Right lobe of liver (tissue), 6 donors: ENCODE measurements at regions not wholly inside any gene's neighbourhood (a gene's known extent, or its start where the extent isn't known, plus 50 kb on each side); places are given as distances from the start of the nearest gene placed in this dataset.
"Not testable (repeated sequence)": the region's sequence is repeated elsewhere in the genome, so short reads cannot be mapped to it uniquely, and the experiment has no call there.

ENCODE experiments used
- ATAC-seq, 4 donors: fragments of 200-7000 bp; cut with Tn5 transposase; one replicate each; pipeline ENCODE4 v1.9.1; 2020; ENCODE audit warnings: mild to moderate bottlenecking in 4 of 4, moderate library complexity in 4 of 4
- DNase-seq, 3 donors: peaks; one replicate each; pipeline ENCODE4 v3.0.0-alpha.2; 2020
- H3K27ac ChIP-seq, 3 donors: fragments of 200-600 bp; one replicate each; pipeline ENCODE4 v1.8.0; 2022
- H3K27me3 ChIP-seq, 2 donors: fragments of 200-600 bp; one replicate each; pipeline ENCODE4 v1.8.0; 2022
- H3K36me3 ChIP-seq, 4 donors: fragments of 200-600 bp; sonication (generic) in 1 of 4; one replicate each; pipeline versions ENCODE4 v1.5.1 to v1.8.0; 2017 to 2022; ENCODE audit warnings: control low read depth in 1 of 4
- H3K4me1 ChIP-seq, 4 donors: fragments of 200-600 bp; sonication (generic) in 1 of 4; one replicate each; pipeline versions ENCODE4 v1.5.1 to v1.8.0; 2017 to 2022; ENCODE audit warnings: control low read depth in 1 of 4
- H3K4me3 ChIP-seq, 3 donors: fragments of 200-600 bp; one replicate each; pipeline ENCODE4 v1.8.0; 2022
- H3K9me3 ChIP-seq, 4 donors: fragments of 200-600 bp; sonication (generic) in 1 of 4; one replicate each; pipeline versions ENCODE4 v1.5.1 to v1.8.0; 2017 to 2022; ENCODE audit warnings: control low read depth in 1 of 4
- CTCF ChIP-seq, 4 donors: fragments of 200-600 bp in 3 of 4; fragments of 450-650 bp in 1 of 4; IDR thresholded peaks; one replicate each; pipeline versions ENCODE4 v1.5.1 to v1.8.0; 2016 to 2022; ENCODE audit warnings: antibody characterized with exemption in 4 of 4, mild to moderate bottlenecking in 2 of 4
- POLR2A ChIP-seq: fragments of 450-650 bp; IDR thresholded peaks from one replicate; pipeline ENCODE4 v1.6.1; 2017; ENCODE audit warnings: antibody characterized with exemption, mild to moderate bottlenecking
- WGBS: methylation state at CpG from one replicate; pipeline ENCODE4 v1.1.6; 2018; ENCODE audit warnings: low coverage, low lambda C conversion rate; ENCODE audit not compliant: insufficient coverage; ENCODE audit errors: missing lambda C conversion rate; 5-methylcytosine and 5-hydroxymethylcytosine counted together
- intact Hi-C, 2 donors: fragments of 100-400 bp; cut with DNase I; formaldehyde crosslinking; loops; one replicate each; pipeline versions ENCODE4 v1.11.2 to v1.14.1; 2022
- donor health status: DM: no; HTN: yes; CAD: no.
- donor health status: DM: no; HTN: no; CAD: no.
- donor health status: DM: no; HTN: no; CAD: no.
- donor health status: DM: no; HTN: yes; CAD: no.
- donor health status: DM: no; HTN: yes; CAD: no.

GRCh38 chrX:76774912-76775311 lies 347.4 kb downstream of the MAGEE1 start:
- H3K27ac ChIP-seq, ATAC-seq, H3K9me3 ChIP-seq, H3K4me1 ChIP-seq, DNase-seq, H3K27me3 ChIP-seq, H3K36me3 ChIP-seq, intact Hi-C loops, H3K4me3 ChIP-seq: not testable (repeated sequence)
- WGBS: 66% methylated on average over 3 of the region's 3 CpGs

DNA sequence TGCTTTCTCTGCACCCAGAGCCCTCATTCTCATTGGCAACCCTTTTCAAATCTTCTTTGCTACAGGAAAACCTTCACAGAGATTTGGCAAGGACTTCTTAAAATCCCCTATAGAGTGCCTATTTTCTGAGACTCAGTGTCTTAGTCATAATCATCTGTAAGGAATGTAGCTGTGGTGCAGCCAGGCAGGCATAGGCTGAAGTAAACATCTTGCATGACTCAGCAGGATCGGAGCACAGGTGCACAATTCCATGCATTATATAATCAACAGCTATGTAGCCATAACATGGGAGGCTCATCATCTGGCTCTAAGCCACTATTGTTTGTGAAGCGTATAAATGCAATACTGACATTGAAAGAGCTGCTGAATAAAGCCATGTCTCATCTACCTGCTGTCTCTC lies 368.8 kb downstream of the MAGEE1 start:
- ATAC-seq (no peak), DNase-seq (no peak)
- Histone ChIP-seq H3K27me3 (no peaks in the 10 kb centered on the region), H3K4me1 (no peaks in the 10 kb centered on the region), H3K36me3 (no peaks in the 10 kb centered on the region), H3K9me3 (no peaks in the 10 kb centered on the region), H3K4me3 (no peak overlapping the region), H3K27ac (no peak overlapping the region)
- intact Hi-C loops: no loop called here
- 0% methylated on average over 1 of the region's 2 CpGs for WGBS
- TF ChIP-seq POLR2A: no peak
- no peak for TF ChIP-seq CTCF (IDR thresholded peaks at IDR 0.05)

- no peak overlapping the region for H3K27ac ChIP-seq
- WGBS: 67% methylated on average over 1 of the region's 3 CpGs
- intact Hi-C loops: no loop called here
- no peak for DNase-seq
- TF ChIP-seq CTCF (IDR thresholded peaks at IDR 0.05) (no peak), POLR2A (no peak)
- H3K27me3 ChIP-seq: no peaks in the 10 kb centered on the region
- H3K36me3 ChIP-seq: no peaks in the 10 kb centered on the region
- no peak for ATAC-seq
- no peaks in the 10 kb centered on the region for H3K9me3 ChIP-seq
- H3K4me3 ChIP-seq: no peak overlapping the region
- H3K4me1 ChIP-seq: no peaks in the 10 kb centered on the region
Observed at GRCh38 chrX:76802708-76803107, 375.2 kb downstream of the MAGEE1 start.

GRCh38 chrX:76815754-76816153 lies 388.2 kb downstream of the MAGEE1 start:
- no peak overlapping the region for H3K27ac ChIP-seq
- 49% methylated on average over 3 of the region's 3 CpGs for WGBS
- no peak overlapping the region for H3K4me3 ChIP-seq
- H3K36me3 ChIP-seq: no peaks in the 10 kb centered on the region
- intact Hi-C loops: no loop called here
- no peaks in the 10 kb centered on the region for H3K9me3 ChIP-seq
- no peaks in the 10 kb centered on the region for H3K4me1 ChIP-seq
- ATAC-seq (no peak), DNase-seq (no peak)
- TF ChIP-seq POLR2A (no peak), CTCF (IDR thresholded peaks at IDR 0.05) (no peak)
- H3K27me3 ChIP-seq: no peaks in the 10 kb centered on the region

DNA sequence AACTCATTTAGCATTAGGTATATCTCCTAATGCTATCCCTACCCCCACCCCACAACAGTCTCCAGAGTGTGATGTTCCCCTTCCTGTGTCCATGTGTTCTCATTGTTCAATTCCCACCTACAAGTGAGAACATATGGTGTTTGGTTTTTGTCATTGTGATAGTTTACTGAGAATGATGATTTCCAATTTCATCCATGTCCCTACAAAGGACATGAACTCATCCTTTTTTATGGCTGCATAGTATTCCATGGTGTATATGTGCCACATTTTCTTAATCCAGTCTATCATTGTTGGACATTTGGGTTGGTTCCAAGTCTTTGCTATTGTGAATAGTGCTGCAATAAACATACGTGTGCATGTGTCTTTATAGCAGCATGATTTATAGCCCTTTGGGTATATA lies 389.8 kb downstream of the MAGEE1 start:
- WGBS: no CpG with 5 or more reads among the region's 1 CpG
- H3K27me3 ChIP-seq, intact Hi-C loops, H3K9me3 ChIP-seq, H3K4me1 ChIP-seq, H3K27ac ChIP-seq, ATAC-seq, H3K4me3 ChIP-seq, DNase-seq, H3K36me3 ChIP-seq: not testable (repeated sequence)

GRCh38 chrX:76821276-76821675 lies 393.8 kb downstream of the MAGEE1 start:
- no peaks in the 10 kb centered on the region for H3K4me1 ChIP-seq
- DNase-seq (no peak), ATAC-seq (peak in 1 of 4 donors; percentile 31)
- no CpG with 5 or more reads among the region's 1 CpG for WGBS
- intact Hi-C loops: no loop called here
- no peak overlapping the region for H3K27ac ChIP-seq
- no peaks in the 10 kb centered on the region for H3K36me3 ChIP-seq
- no peak overlapping the region for H3K4me3 ChIP-seq
- no peaks in the 10 kb centered on the region for H3K9me3 ChIP-seq
- TF ChIP-seq CTCF (IDR thresholded peaks at IDR 0.05): no peak
- peaks cover 0 to 3% of the 10 kb centered on the region in 2 donors for H3K27me3 ChIP-seq
